A673 (cell line): ENCODE measurements at regions not wholly inside any gene's neighbourhood (a gene's known extent, or its start where the extent isn't known, plus 50 kb on each side); places are given as distances from the start of the nearest gene placed in this dataset.

Experiments used
- BruUV-seq: library from RNA; stranded (reverse); fragments of 400-500 nt; replicated peaks from 2 replicates; lab custom pipeline; 2021; lab: Mats Ljungman, UMichigan
- CTCF ChIA-PET: fragments of 300-600 bp; sonication (Branson Sonifier 250); formaldehyde crosslinking; loops from one replicate; lab custom pipeline; 2022; ENCODE audit warnings: antibody characterized with exemption; lab: Charles Lee
- POLR2A ChIA-PET: fragments of 300-600 bp; sonication (Branson Sonifier 250); formaldehyde crosslinking; loops from one replicate; lab custom pipeline; 2022; ENCODE audit warnings: antibody characterized with exemption; ENCODE audit not compliant: low non-redundant PET; lab: Charles Lee
- DNase-seq: peaks from one replicate; pipeline ENCODE4 v3.0.0-alpha.2; 2015; ENCODE audit warnings: low spot score
- H3K27ac ChIP-seq: fragments of 200-600 bp; sonication (generic); 2 replicates; pipeline ENCODE4 v1.5.1; 2016; ENCODE audit warnings: mixed run types, low read depth, mild to moderate bottlenecking, mixed read lengths, antibody characterized with exemption, low read length; ENCODE audit not compliant: poor library complexity, severe bottlenecking
- H3K27me3 ChIP-seq: fragments of 200-600 bp; sonication (generic); replicated peaks from 2 replicates; pipeline ENCODE4 v1.6.1; 2017; ENCODE audit warnings: mixed run types, low read depth, mild to moderate bottlenecking, mixed read lengths, antibody characterized with exemption, low read length; ENCODE audit not compliant: insufficient read depth, poor library complexity
- H3K36me3 ChIP-seq: fragments of 200-600 bp; sonication (generic); 2 replicates; pipeline ENCODE4 v1.6.1; 2016; ENCODE audit warnings: mixed run types, mild to moderate bottlenecking, mixed read lengths, antibody characterized with exemption, low read length; ENCODE audit not compliant: insufficient read depth, poor library complexity, severe bottlenecking
- H3K4me1 ChIP-seq: fragments of 200-600 bp; sonication (generic); 2 replicates; pipeline ENCODE4 v1.6.1; 2017; ENCODE audit warnings: mixed run types, mild to moderate bottlenecking, mixed read lengths, antibody characterized with exemption, low read length; ENCODE audit not compliant: insufficient read depth, poor library complexity, severe bottlenecking
- H3K4me3 ChIP-seq: fragments of 200-600 bp; sonication (generic); 2 replicates; pipeline ENCODE4 v1.5.1; 2016; ENCODE audit warnings: low read depth, mixed run types, mild to moderate bottlenecking, mixed read lengths, low read length; ENCODE audit not compliant: poor library complexity, severe bottlenecking
- H3K9me3 ChIP-seq: fragments of 200-600 bp; sonication (generic); 2 replicates; pipeline ENCODE4 v1.6.1; 2016; ENCODE audit warnings: mixed run types, low read depth, mild to moderate bottlenecking, mixed read lengths, antibody characterized with exemption, low read length; ENCODE audit not compliant: poor library complexity, severe bottlenecking
- CTCF ChIP-seq: fragments of 300-800, 200-600 bp; sonication (generic); conservative IDR thresholded peaks from 2 replicates; pipeline ENCODE4 v1.5.1; 2017; ENCODE audit warnings: low read depth, mild to moderate bottlenecking, antibody characterized with exemption, low read length, moderate library complexity, mixed read lengths
- EZH2 ChIP-seq: fragments of 200-600 bp; sonication (generic); IDR thresholded peaks from 2 replicates; pipeline ENCODE4 v1.6.1; 2017; ENCODE audit warnings: borderline replicate concordance, low read depth, mild to moderate bottlenecking, mixed read lengths, antibody characterized with exemption, low read length; ENCODE audit not compliant: poor library complexity, severe bottlenecking
- intact Hi-C: fragments of 100-400 bp; cut with micrococcal nuclease; formaldehyde crosslinking; loops from one replicate; pipeline ENCODE4 v1.10.0; 2022; ENCODE audit not compliant: unreplicated experiment

- no peak overlapping the region for H3K4me3 ChIP-seq
- POLR2A ChIA-PET: no interaction called here
- no peaks in the 10 kb centered on the region for H3K4me1 ChIP-seq
- H3K36me3 ChIP-seq: no peaks in the 10 kb centered on the region
- H3K9me3 ChIP-seq: no peaks in the 10 kb centered on the region
- intact Hi-C loops: no loop called here
- no TSS peak for BruUV-seq
- peak; percentile 3 for DNase-seq
- TF ChIP-seq EZH2: no peak
- no peak for TF ChIP-seq CTCF
- no peak overlapping the region for H3K27ac ChIP-seq
- CTCF ChIA-PET: no interaction called here
- no peaks in the 10 kb centered on the region for H3K27me3 ChIP-seq
Measured at GRCh38 chr2:186309901-186310300, 176.2 kb upstream of the ZC3H15 start.

GRCh38 chr2:186319105-186319504, 167.0 kb upstream of the ZC3H15 start:
- ChIA-PET POLR2A (no interaction called here), CTCF (no interaction called here)
- Histone ChIP-seq H3K36me3 (no peaks in the 10 kb centered on the region), H3K9me3 (peaks cover 7% of the 10 kb centered on the region), H3K4me1 (no peaks in the 10 kb centered on the region), H3K4me3 (no peak overlapping the region), H3K27me3 (no peaks in the 10 kb centered on the region), H3K27ac (no peak overlapping the region)
- no peak for TF ChIP-seq CTCF
- TF ChIP-seq EZH2: no peak
- no TSS peak for BruUV-seq
- intact Hi-C loops: no loop called here
- DNase-seq: no peak

- no peak for DNase-seq
- POLR2A ChIA-PET: no interaction called here
- CTCF ChIA-PET: no interaction called here
Measured at GRCh38 chr2:186325827-186326535, 160.1 kb upstream of the ZC3H15 start.

More at GRCh38 chr2:186325827-186326535, 160.1 kb upstream of the ZC3H15 start:
- intact Hi-C loops: no loop called here
- Histone ChIP-seq H3K27me3 (no peaks in the 10 kb centered on the region), H3K36me3 (no peaks in the 10 kb centered on the region), H3K27ac (no peak overlapping the region), H3K4me1 (no peaks in the 10 kb centered on the region), H3K4me3 (no peak overlapping the region), H3K9me3 (no peaks in the 10 kb centered on the region)
- BruUV-seq: no TSS peak
- no peak for TF ChIP-seq CTCF
- TF ChIP-seq EZH2: no peak
